Body of pancreas (tissue), 4 donors: ENCODE measurements at regions not wholly inside any gene's neighbourhood (a gene's known extent, or its start where the extent isn't known, plus 50 kb on each side); places are given as distances from the start of the nearest gene placed in this dataset.

Experiments
- ATAC-seq: fragments of 150-250 bp; one replicate; pipeline ENCODE4 v1.9.1; 2016
- DNase-seq, 4 donors: peaks; one replicate each; pipeline ENCODE4 v3.0.0-alpha.2; 2019
- H3K27ac ChIP-seq, 4 donors: fragments of 200-600 bp; sonication (generic); 1 replicate in 3 of 4; 2 replicates in 1 of 4; pipeline versions ENCODE4 v1.5.1 to v1.6.1; 2016 to 2019; ENCODE audit warnings: mild to moderate bottlenecking in 1 of 4, mixed read lengths in 1 of 4, moderate library complexity in 1 of 4
- H3K27me3 ChIP-seq, 2 donors: fragments of 200-600 bp; sonication (generic); one replicate each; pipeline ENCODE4 v1.6.0; 2016; ENCODE audit warnings: mild to moderate bottlenecking in 1 of 2
- H3K36me3 ChIP-seq, 2 donors: fragments of 200-600 bp; sonication (generic); replicated peaks in 1 of 2; 2 replicates each; pipeline ENCODE4 v1.5.1; 2016; ENCODE audit warnings: low read depth in 2 of 2; ENCODE audit not compliant: insufficient read depth in 1 of 2
- H3K4me1 ChIP-seq: fragments of 200-600 bp; sonication (generic); one replicate; pipeline ENCODE4 v1.6.0; 2016
- H3K4me3 ChIP-seq, 2 donors: fragments of 200-600 bp; sonication (generic); 1 replicate in 1 of 2; 2 replicates in 1 of 2; pipeline ENCODE4 v1.5.1; 2016 to 2019
- H3K9me3 ChIP-seq, 3 donors: fragments of 200-600 bp; sonication (generic); 1 replicate in 2 of 3; 2 replicates in 1 of 3; pipeline ENCODE4 v1.5.1; 2016
- CTCF ChIP-seq, 7 experiments: fragments of 450-650 bp in 4 of 7; fragments of 200-600 bp in 3 of 7; sonication (generic) in 3 of 7; IDR thresholded peaks; one replicate each; pipeline ENCODE4 v1.5.1; 2016 to 2019; ENCODE audit warnings: antibody characterized with exemption in 7 of 7
- POLR2A ChIP-seq, 3 donors: fragments of 450-650 bp; IDR thresholded peaks; one replicate each; pipeline ENCODE4 v1.6.1; 2016; ENCODE audit warnings: antibody characterized with exemption in 3 of 3, mild to moderate bottlenecking in 2 of 3
- WGBS, 2 donors: methylation state at CpG; one replicate each; pipeline ENCODE4 v1.1.5; 2017; 5-methylcytosine and 5-hydroxymethylcytosine counted together
- intact Hi-C: fragments of 100-400 bp; cut with DNase I; formaldehyde crosslinking; loops from one replicate; pipeline ENCODE4 v1.15.1; 2023

- Histone ChIP-seq H3K27me3 (no peaks in the 10 kb centered on the region), H3K4me3 (no peak overlapping the region), H3K4me1 (no peaks in the 10 kb centered on the region), H3K36me3 (no peaks in the 10 kb centered on the region), H3K9me3 (no peaks in the 10 kb centered on the region), H3K27ac (no peak overlapping the region)
- TF ChIP-seq POLR2A (IDR thresholded peaks at IDR 0.05), result no peak
- TF ChIP-seq CTCF (IDR thresholded peaks at IDR 0.05), result no peak
- no peak for ATAC-seq
- DNase-seq, result no peak
- 57 to 67% methylated on average over 3 of the region's 3 CpGs for WGBS, 2 donors
- intact Hi-C loops, result no loop called here
Observed at GRCh38 chr10:109428775-109429491, 494.4 kb downstream of the XPNPEP1 start.

GRCh38 chr10:109427411-109427810 is 495.9 kb downstream of the XPNPEP1 start:
- intact Hi-C loops, result no loop called here
- Histone ChIP-seq H3K27ac (no peak overlapping the region), H3K9me3 (no peaks in the 10 kb centered on the region), H3K4me3 (no peak overlapping the region), H3K27me3 (no peaks in the 10 kb centered on the region), H3K4me1 (no peaks in the 10 kb centered on the region), H3K36me3 (no peaks in the 10 kb centered on the region)
- TF ChIP-seq POLR2A (IDR thresholded peaks at IDR 0.05) (no peak), CTCF (IDR thresholded peaks at IDR 0.05) (no peak)
- 26 to 45% methylated on average over 2 of the region's 2 CpGs for WGBS, 2 donors
- ATAC-seq, result no peak
- DNase-seq, result no peak

GRCh38 chr10:109426987-109427386 is 496.3 kb downstream of the XPNPEP1 start:
- no peaks in the 10 kb centered on the region for H3K4me1 ChIP-seq

GRCh38 chr10:109418795-109419194 is 504.5 kb downstream of the XPNPEP1 start:
- TF ChIP-seq POLR2A (IDR thresholded peaks at IDR 0.05) (no peak), CTCF (IDR thresholded peaks at IDR 0.05) (no peak)
- DNase-seq (no peak), ATAC-seq (no peak)
- no peaks in the 10 kb centered on the region for H3K36me3 ChIP-seq
- no peak overlapping the region for H3K27ac ChIP-seq
- no peaks in the 10 kb centered on the region for H3K9me3 ChIP-seq
- H3K4me1 ChIP-seq, result no peaks in the 10 kb centered on the region
- H3K4me3 ChIP-seq, result no peak overlapping the region
- H3K27me3 ChIP-seq, result no peaks in the 10 kb centered on the region
- intact Hi-C loops, result no loop called here
- 50 to 68% methylated on average over 3 of the region's 3 CpGs for WGBS, 2 donors

More at GRCh38 chr10:109426987-109427386, 496.3 kb downstream of the XPNPEP1 start:
- no peak for TF ChIP-seq POLR2A (IDR thresholded peaks at IDR 0.05)
- no peak for TF ChIP-seq CTCF (IDR thresholded peaks at IDR 0.05)
- whole genome bisulfite sequencing, 2 donors, result 90 to 92% methylated on average over 2 of the region's 2 CpGs
- no peaks in the 10 kb centered on the region for H3K27me3 ChIP-seq
- DNase-seq (no peak), ATAC-seq (no peak)
- intact Hi-C loops, result no loop called here
- no peak overlapping the region for H3K27ac ChIP-seq
- no peaks in the 10 kb centered on the region for H3K36me3 ChIP-seq
- no peaks in the 10 kb centered on the region for H3K9me3 ChIP-seq
- no peak overlapping the region for H3K4me3 ChIP-seq

GRCh38 chr10:109417803-109418202 is 505.5 kb downstream of the XPNPEP1 start:
- intact Hi-C loops, result no loop called here
- Histone ChIP-seq H3K4me3 (no peak overlapping the region), H3K4me1 (no peaks in the 10 kb centered on the region), H3K27ac (no peak overlapping the region), H3K36me3 (no peaks in the 10 kb centered on the region), H3K9me3 (no peaks in the 10 kb centered on the region), H3K27me3 (no peaks in the 10 kb centered on the region)
- ATAC-seq (no peak), DNase-seq (no peak)
- TF ChIP-seq POLR2A (IDR thresholded peaks at IDR 0.05), result no peak
- no peak for TF ChIP-seq CTCF (IDR thresholded peaks at IDR 0.05)
- WGBS, 2 donors, result 65 to 72% methylated on average over 4 of the region's 4 CpGs
